ENCODE measurements at regions not wholly inside any gene's neighbourhood (a gene's known extent, or its start where the extent isn't known, plus 50 kb on each side); places are given as distances from the start of the nearest gene placed in this dataset.

DNA sequence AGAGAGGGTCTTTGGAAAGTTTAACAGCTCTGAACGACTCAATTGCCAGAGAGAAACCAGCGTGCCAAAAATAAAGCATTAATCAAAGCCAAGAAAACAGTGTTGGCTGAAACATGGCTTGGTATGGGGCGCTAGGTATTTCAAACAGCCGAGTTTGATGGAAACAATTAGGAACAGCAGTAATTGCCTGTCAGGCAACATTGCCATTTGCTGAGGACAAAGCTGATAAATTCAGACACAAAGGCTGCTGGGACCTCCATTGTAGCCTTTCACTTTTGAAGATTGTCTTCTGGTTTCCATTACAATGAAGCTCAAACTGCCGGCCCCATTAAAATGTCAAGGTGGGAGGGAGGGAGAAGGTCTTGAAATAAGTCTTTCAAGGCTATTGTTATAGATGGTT, 125.4 kb upstream of the SPDL1 start:
- Histone ChIP-seq H2AFZ (ENCODE audit: low read depth, low read length) (no peak overlapping the region), H3K4me2 (ENCODE audit: insufficient read depth, low read length) (no peak overlapping the region), H3K36me3 (ENCODE audit: insufficient read depth, low read length) (no peaks in the 10 kb centered on the region), H4K20me1 (ENCODE audit: insufficient read depth, low read length) (no peaks in the 10 kb centered on the region), H3K4me3 (ENCODE audit: low read depth in 1 of 2, low read length in 2 of 2) (no peak overlapping the region), H3K27ac (ENCODE audit: low read length) (no peak overlapping the region), H3K9ac (ENCODE audit: low read depth, low read length) (no peak overlapping the region), H3K27me3 (ENCODE audit: insufficient read depth, low read length, poor library complexity) (no peaks in the 10 kb centered on the region), H3K9me3 (ENCODE audit: insufficient read depth, low read length, severe bottlenecking) (no peaks in the 10 kb centered on the region), H3K4me1 (ENCODE audit: insufficient read depth, low read length) (no peaks in the 10 kb centered on the region), H3K79me2 (ENCODE audit: insufficient read depth, low read length) (no peaks in the 10 kb centered on the region)
- DNase-seq (no peak), ATAC-seq (ENCODE audit: insufficient read depth, low read depth) (no peak)
- no peak for TF ChIP-seq EZH2 (IDR thresholded peaks at IDR 0.05; ENCODE audit: borderline replicate concordance, low read depth, low read length, severe bottlenecking)
- no peak for TF ChIP-seq CTCF (IDR thresholded peaks at IDR 0.05; ENCODE audit: borderline replicate concordance, extremely low read depth, low read length, poor library complexity, severe bottlenecking)

GRCh38 chr5:169450464-169450863, 133.1 kb upstream of the SPDL1 start:
- Histone ChIP-seq H3K4me2 (ENCODE audit: insufficient read depth, low read length) (no peak overlapping the region), H3K27me3 (ENCODE audit: insufficient read depth, low read length, poor library complexity) (peaks cover 5% of the 10 kb centered on the region), H3K4me1 (ENCODE audit: insufficient read depth, low read length) (no peaks in the 10 kb centered on the region), H3K36me3 (ENCODE audit: insufficient read depth, low read length) (no peaks in the 10 kb centered on the region), H3K27ac (ENCODE audit: low read length) (no peak overlapping the region), H3K4me3 (ENCODE audit: low read depth in 1 of 2, low read length in 2 of 2) (no peak overlapping the region), H3K9ac (ENCODE audit: low read depth, low read length) (no peak overlapping the region), H3K9me3 (ENCODE audit: insufficient read depth, low read length, severe bottlenecking) (no peaks in the 10 kb centered on the region), H2AFZ (ENCODE audit: low read depth, low read length) (no peak overlapping the region), H3K79me2 (ENCODE audit: insufficient read depth, low read length) (no peaks in the 10 kb centered on the region), H4K20me1 (ENCODE audit: insufficient read depth, low read length) (no peaks in the 10 kb centered on the region)
- no peak for TF ChIP-seq EZH2 (IDR thresholded peaks at IDR 0.05; ENCODE audit: borderline replicate concordance, low read depth, low read length, severe bottlenecking)
- no peak for TF ChIP-seq CTCF (IDR thresholded peaks at IDR 0.05; ENCODE audit: borderline replicate concordance, extremely low read depth, low read length, poor library complexity, severe bottlenecking)
- DNase-seq (no peak), ATAC-seq (ENCODE audit: insufficient read depth, low read depth) (no peak)

- DNase-seq (no peak), ATAC-seq (ENCODE audit: insufficient read depth, low read depth) (no peak)
- H3K27me3 ChIP-seq (ENCODE audit: insufficient read depth, low read length, poor library complexity), result peaks cover 5% of the 10 kb centered on the region
- H3K4me2 ChIP-seq (ENCODE audit: insufficient read depth, low read length), result no peak overlapping the region
- H3K4me3 ChIP-seq (ENCODE audit: low read depth in 1 of 2, low read length in 2 of 2), result no peak overlapping the region
- TF ChIP-seq CTCF (IDR thresholded peaks at IDR 0.05; ENCODE audit: borderline replicate concordance, extremely low read depth, low read length, poor library complexity, severe bottlenecking), result no peak
- TF ChIP-seq EZH2 (IDR thresholded peaks at IDR 0.05; ENCODE audit: borderline replicate concordance, low read depth, low read length, severe bottlenecking), result no peak
- H3K36me3 ChIP-seq (ENCODE audit: insufficient read depth, low read length), result no peaks in the 10 kb centered on the region
- H4K20me1 ChIP-seq (ENCODE audit: insufficient read depth, low read length), result no peaks in the 10 kb centered on the region
- H3K9ac ChIP-seq (ENCODE audit: low read depth, low read length), result no peak overlapping the region
- H3K79me2 ChIP-seq (ENCODE audit: insufficient read depth, low read length), result no peaks in the 10 kb centered on the region
- no peaks in the 10 kb centered on the region for H3K9me3 ChIP-seq (ENCODE audit: insufficient read depth, low read length, severe bottlenecking)
- H3K27ac ChIP-seq (ENCODE audit: low read length), result no peak overlapping the region
- H2AFZ ChIP-seq (ENCODE audit: low read depth, low read length), result no peak overlapping the region
- no peaks in the 10 kb centered on the region for H3K4me1 ChIP-seq (ENCODE audit: insufficient read depth, low read length)
These were observed 134.7 kb upstream of the SPDL1 start for GRCh38 chr5:169448826-169449225.

- no peak overlapping the region for H3K27ac ChIP-seq (ENCODE audit: low read length)
- H3K36me3 ChIP-seq (ENCODE audit: insufficient read depth, low read length), result no peaks in the 10 kb centered on the region
- no peak for ATAC-seq (ENCODE audit: insufficient read depth, low read depth)
- peaks cover 18% of the 10 kb centered on the region for H3K27me3 ChIP-seq (ENCODE audit: insufficient read depth, low read length, poor library complexity)
- no peak overlapping the region for H3K4me3 ChIP-seq (ENCODE audit: low read depth in 1 of 2, low read length in 2 of 2)
- no peaks in the 10 kb centered on the region for H4K20me1 ChIP-seq (ENCODE audit: insufficient read depth, low read length)
- no peaks in the 10 kb centered on the region for H3K9me3 ChIP-seq (ENCODE audit: insufficient read depth, low read length, severe bottlenecking)
- no peaks in the 10 kb centered on the region for H3K4me1 ChIP-seq (ENCODE audit: insufficient read depth, low read length)
- no peak overlapping the region for H2AFZ ChIP-seq (ENCODE audit: low read depth, low read length)
- H3K9ac ChIP-seq (ENCODE audit: low read depth, low read length), result no peak overlapping the region
- no peak for DNase-seq
- H3K79me2 ChIP-seq (ENCODE audit: insufficient read depth, low read length), result no peaks in the 10 kb centered on the region
- no peak overlapping the region for H3K4me2 ChIP-seq (ENCODE audit: insufficient read depth, low read length)
- TF ChIP-seq EZH2 (IDR thresholded peaks at IDR 0.05; ENCODE audit: borderline replicate concordance, low read depth, low read length, severe bottlenecking), result no peak
- TF ChIP-seq CTCF (IDR thresholded peaks at IDR 0.05; ENCODE audit: borderline replicate concordance, extremely low read depth, low read length, poor library complexity, severe bottlenecking), result no peak
These were observed 138.4 kb upstream of the SPDL1 start for GRCh38 chr5:169445191-169445590.
